ENCODE measurements at regions not wholly inside any gene's neighbourhood (a gene's known extent, or its start where the extent isn't known, plus 50 kb on each side); places are given as distances from the start of the nearest gene placed in this dataset.

DNA sequence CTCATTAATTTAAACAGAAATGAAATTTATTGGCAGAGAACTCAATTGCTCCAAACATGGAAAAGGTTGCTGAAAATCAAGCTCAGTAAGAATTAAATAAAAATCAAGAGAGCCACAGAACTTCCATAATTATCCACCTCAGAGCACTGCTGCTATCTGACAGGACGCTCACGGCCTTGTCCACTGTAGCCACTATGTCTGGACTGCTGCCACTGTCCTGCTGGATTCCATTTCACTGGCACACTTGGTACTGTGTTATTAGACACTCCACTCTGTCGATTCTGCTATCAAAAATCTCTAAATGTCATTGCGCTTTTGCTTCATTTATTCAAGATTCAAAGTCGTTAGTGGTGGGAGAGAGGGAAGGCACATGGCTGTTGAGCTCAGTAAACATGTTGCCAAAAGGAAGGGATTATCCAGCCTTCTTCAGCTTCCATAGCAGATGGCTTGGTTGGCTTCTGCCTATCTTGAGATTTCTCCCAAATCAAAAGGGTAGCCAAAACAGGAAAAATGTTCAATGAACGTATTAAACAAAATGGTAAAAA is 815.0 kb downstream of the CDH18 start:
- no peak for TF ChIP-seq POLR2A (IDR thresholded peaks at IDR 0.05)
- TF ChIP-seq, protein P1, sequence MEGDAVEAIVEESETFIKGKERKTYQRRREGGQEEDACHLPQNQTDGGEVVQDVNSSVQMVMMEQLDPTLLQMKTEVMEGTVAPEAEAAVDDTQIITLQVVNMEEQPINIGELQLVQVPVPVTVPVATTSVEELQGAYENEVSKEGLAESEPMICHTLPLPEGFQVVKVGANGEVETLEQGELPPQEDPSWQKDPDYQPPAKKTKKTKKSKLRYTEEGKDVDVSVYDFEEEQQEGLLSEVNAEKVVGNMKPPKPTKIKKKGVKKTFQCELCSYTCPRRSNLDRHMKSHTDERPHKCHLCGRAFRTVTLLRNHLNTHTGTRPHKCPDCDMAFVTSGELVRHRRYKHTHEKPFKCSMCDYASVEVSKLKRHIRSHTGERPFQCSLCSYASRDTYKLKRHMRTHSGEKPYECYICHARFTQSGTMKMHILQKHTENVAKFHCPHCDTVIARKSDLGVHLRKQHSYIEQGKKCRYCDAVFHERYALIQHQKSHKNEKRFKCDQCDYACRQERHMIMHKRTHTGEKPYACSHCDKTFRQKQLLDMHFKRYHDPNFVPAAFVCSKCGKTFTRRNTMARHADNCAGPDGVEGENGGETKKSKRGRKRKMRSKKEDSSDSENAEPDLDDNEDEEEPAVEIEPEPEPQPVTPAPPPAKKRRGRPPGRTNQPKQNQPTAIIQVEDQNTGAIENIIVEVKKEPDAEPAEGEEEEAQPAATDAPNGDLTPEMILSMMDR (IDR thresholded peaks at IDR 0.05) = no peak
- no peak overlapping the region for H3K27ac ChIP-seq
- no peak overlapping the region for H3K4me3 ChIP-seq
- no peaks in the 10 kb centered on the region for H3K4me1 ChIP-seq
- no peak for DNase-seq
- no peaks in the 10 kb centered on the region for H3K9me3 ChIP-seq
- H3K27me3 ChIP-seq = no peaks in the 10 kb centered on the region
- H3K36me3 ChIP-seq = no peaks in the 10 kb centered on the region

DNA sequence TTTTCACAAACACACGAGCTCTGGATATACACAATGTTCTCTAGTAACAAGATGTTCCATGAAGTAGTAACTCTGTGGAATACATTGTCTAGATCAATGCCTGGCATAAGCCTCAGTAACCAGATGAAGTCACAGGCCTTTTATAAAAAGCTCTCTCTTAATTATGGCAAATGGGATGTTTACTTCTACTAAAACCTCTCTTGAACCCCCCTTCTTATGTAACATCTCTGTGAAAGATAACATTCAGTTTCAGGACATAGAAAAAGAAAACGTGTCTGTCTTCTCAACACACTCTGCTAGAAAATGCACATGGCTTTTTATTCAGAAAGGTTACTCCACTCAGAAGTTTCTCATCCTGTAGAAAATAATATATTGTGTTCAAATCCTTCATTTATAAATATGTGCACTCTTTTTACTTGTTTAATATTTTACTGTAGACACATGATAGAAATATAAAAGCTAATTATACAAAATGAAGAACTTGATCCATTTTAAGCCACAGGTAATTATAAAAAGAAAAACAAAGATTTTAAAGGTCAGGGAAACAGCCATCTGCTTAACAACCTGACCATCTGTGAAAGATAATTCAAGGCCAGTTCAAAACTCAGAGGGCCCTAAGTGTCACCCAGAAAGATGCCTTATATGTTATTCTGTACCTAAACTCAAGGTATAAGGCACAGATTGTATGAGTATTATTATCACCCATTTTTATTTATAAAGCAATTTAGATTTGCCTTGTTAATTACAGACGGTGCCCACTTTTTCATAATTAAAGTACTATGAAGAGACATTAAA is 812.0 kb downstream of the CDH18 start:
- DNase-seq = no peak
- H3K27ac ChIP-seq = no peak overlapping the region
- no peaks in the 10 kb centered on the region for H3K4me1 ChIP-seq
- no peak for TF ChIP-seq POLR2A (IDR thresholded peaks at IDR 0.05)
- TF ChIP-seq, protein P1 (IDR thresholded peaks at IDR 0.05) = no peak
- H3K27me3 ChIP-seq = no peaks in the 10 kb centered on the region
- no peaks in the 10 kb centered on the region for H3K9me3 ChIP-seq
- H3K4me3 ChIP-seq = no peak overlapping the region
- no peaks in the 10 kb centered on the region for H3K36me3 ChIP-seq

DNA sequence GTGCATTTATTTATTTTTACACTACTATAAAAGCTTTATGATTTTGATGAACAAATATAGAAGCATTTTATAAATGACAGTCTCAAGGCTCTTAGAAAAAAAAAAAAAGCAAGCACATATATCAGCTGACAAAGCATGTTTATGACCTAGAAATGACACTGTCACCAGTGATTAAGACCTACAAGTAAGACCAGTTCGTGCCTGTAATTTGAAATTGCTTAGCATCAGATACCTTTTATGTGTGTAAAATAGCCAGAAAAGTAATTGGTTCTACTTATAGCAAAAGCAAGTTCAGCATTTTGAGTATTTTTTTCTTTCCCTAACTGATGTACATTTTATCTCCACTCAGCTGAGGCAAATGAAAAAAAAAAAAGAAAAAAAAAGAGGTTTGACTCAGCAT is 808.4 kb downstream of the CDH18 start:
- H3K27ac ChIP-seq = no peak overlapping the region
- H3K9me3 ChIP-seq = peaks cover 0 to 4% (median 0%) of the 10 kb centered on the region in 4 donors
- DNase-seq = no peak
- no peaks in the 10 kb centered on the region for H3K36me3 ChIP-seq
- H3K27me3 ChIP-seq = no peaks in the 10 kb centered on the region
- H3K4me3 ChIP-seq = no peak overlapping the region
- H3K4me1 ChIP-seq = no peaks in the 10 kb centered on the region
- TF ChIP-seq, protein P1 (IDR thresholded peaks at IDR 0.05) = no peak
- no peak for TF ChIP-seq POLR2A (IDR thresholded peaks at IDR 0.05)

DNA sequence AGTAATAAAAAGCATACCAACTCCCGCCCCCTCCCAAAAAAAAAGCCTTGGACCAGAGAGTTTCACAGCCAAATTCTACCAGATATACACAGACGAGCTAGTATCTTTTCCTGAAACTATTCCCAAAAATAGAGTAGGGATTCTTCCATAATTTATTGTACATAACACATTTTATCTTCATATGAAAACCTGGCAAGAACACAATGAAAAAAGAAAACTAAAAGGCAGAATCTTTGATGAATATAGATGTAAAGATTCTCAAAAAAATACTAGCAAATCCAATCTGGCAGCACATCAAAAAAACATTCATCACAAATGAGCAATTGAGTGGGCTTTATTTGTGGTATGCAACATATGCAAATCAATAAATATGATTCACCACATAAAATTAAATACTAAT is 798.8 kb downstream of the CDH18 start:
- DNase-seq = no peak
- Histone ChIP-seq H3K36me3 (no peaks in the 10 kb centered on the region), H3K4me3 (no peak overlapping the region), H3K4me1 (no peaks in the 10 kb centered on the region), H3K27ac (no peak overlapping the region), H3K9me3 (peaks cover 0 to 5% (median 0%) of the 10 kb centered on the region in 4 donors), H3K27me3 (no peaks in the 10 kb centered on the region)
- no peak for TF ChIP-seq POLR2A (IDR thresholded peaks at IDR 0.05)
- TF ChIP-seq, protein P1 (IDR thresholded peaks at IDR 0.05) = no peak

DNA sequence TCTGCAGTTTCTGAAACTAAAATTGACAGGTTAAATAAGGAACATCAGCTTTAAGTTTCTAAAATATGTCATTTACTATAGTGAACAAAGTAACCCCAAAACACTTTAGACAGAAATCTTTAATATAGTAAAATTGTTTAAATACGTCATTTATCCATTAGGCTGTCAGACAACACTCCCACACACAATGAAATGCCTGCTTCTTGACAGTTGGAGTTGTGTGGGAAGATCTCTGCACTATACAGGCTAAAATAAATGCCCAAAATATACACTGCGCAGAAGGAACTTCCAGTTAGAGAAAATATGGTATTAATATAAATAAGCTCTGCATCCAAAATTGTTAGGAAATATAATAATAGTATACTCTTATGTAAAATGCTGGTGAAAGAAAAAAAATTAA is 794.4 kb downstream of the CDH18 start:
- H3K27ac ChIP-seq = no peak overlapping the region
- H3K9me3 ChIP-seq = no peaks in the 10 kb centered on the region
- H3K4me3 ChIP-seq = no peak overlapping the region
- DNase-seq = no peak
- no peaks in the 10 kb centered on the region for H3K4me1 ChIP-seq
- no peaks in the 10 kb centered on the region for H3K36me3 ChIP-seq
- no peaks in the 10 kb centered on the region for H3K27me3 ChIP-seq
- no peak for TF ChIP-seq POLR2A (IDR thresholded peaks at IDR 0.05)
- TF ChIP-seq, protein P1 (IDR thresholded peaks at IDR 0.05) = no peak

Data from Peyer's patch (tissue), 4 donors.